ENCODE measurements at regions not wholly inside any gene's neighbourhood (a gene's known extent, or its start where the extent isn't known, plus 50 kb on each side); places are given as distances from the start of the nearest gene placed in this dataset.

DNA sequence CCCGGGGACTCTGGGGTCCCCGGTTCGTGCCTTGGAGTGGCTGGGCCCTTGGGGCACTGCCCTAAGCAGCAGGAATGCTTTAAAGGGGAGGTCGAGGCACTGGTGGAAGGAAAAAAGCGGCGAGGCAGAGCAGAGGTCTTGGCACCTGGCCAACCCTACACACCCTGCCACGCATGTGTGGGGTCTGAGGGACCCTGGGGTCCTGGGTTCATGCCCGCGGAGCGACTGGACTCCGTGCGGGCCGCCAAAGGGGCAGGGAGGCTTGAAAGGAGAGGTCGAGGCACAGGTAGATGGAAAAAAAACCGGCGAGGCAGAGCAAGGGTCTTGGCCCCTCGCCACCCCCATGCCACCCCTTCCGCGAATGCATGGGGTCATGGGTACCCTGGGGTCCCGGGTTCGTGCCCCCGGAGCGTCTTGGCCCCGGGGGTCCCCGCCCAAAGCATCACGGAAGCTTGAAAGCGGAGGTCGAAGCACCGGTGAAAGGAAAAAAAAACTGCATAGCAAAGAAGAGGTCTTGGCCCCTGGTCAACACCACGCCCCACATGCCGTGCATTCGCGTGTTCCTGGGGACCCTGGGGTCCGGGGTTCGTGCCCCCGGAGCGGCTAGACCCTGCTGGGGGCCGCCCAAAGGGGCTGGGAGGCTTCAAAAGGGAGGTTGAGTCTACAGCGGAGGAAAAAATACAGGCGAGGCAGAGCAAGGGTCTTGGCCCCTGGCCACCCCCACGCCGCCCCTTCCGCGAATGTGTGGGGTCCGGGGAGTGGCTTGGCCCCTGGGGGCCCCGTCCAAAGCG, 312.9 kb downstream of the ALG10 start:
- Histone ChIP-seq H3K9me3 (peaks cover 0 to 2% of the 10 kb centered on the region in 2 donors), H3K27me3 (no peaks in the 10 kb centered on the region), H3K36me3 (no peaks in the 10 kb centered on the region), H3K4me3 (no peak overlapping the region), H3K4me1 (ENCODE audit: insufficient read depth) (no peaks in the 10 kb centered on the region), H3K27ac (no peak overlapping the region)
- intact Hi-C loops (cut with DNase I): no loop called here
- no peak for DNase-seq
- TF ChIP-seq POLR2A (IDR thresholded peaks at IDR 0.05) (no peak), EP300 (IDR thresholded peaks at IDR 0.05) (no peak)
- TF ChIP-seq, protein P1, sequence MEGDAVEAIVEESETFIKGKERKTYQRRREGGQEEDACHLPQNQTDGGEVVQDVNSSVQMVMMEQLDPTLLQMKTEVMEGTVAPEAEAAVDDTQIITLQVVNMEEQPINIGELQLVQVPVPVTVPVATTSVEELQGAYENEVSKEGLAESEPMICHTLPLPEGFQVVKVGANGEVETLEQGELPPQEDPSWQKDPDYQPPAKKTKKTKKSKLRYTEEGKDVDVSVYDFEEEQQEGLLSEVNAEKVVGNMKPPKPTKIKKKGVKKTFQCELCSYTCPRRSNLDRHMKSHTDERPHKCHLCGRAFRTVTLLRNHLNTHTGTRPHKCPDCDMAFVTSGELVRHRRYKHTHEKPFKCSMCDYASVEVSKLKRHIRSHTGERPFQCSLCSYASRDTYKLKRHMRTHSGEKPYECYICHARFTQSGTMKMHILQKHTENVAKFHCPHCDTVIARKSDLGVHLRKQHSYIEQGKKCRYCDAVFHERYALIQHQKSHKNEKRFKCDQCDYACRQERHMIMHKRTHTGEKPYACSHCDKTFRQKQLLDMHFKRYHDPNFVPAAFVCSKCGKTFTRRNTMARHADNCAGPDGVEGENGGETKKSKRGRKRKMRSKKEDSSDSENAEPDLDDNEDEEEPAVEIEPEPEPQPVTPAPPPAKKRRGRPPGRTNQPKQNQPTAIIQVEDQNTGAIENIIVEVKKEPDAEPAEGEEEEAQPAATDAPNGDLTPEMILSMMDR (IDR thresholded peaks at IDR 0.05): no peak
- 41 to 52% (median 49%) methylated on average over 47 of the region's 47 CpGs for WGBS, 3 donors

DNA sequence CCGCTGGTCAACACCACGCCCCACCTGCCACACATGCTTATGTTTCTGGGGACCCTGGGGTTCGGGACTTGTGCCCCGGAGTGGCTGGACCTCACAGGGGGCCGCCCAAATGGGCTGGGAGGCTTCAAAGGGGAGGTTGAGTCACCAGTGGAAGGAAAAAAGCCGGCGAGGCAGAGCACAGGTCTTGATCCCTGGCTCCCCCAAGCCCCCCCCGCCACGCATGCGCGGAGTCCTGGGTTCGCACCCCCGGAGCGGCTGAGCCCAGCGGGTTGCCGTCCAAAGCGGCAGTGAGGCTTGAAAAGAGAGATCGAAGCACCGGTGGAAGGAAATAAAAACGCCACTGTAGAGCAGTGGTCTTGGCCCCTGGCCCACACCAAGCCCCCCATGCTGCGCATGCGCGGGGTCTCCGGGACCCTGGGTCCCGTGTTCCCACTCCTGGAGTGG, 313.5 kb downstream of the ALG10 start:
- no peak for TF ChIP-seq EP300 (IDR thresholded peaks at IDR 0.05)
- TF ChIP-seq, protein P1 (IDR thresholded peaks at IDR 0.05): no peak
- no peak for TF ChIP-seq POLR2A (IDR thresholded peaks at IDR 0.05)
- intact Hi-C loops (cut with DNase I): no loop called here
- Histone ChIP-seq H3K36me3 (no peaks in the 10 kb centered on the region), H3K27me3 (no peaks in the 10 kb centered on the region), H3K27ac (no peak overlapping the region), H3K4me1 (ENCODE audit: insufficient read depth) (no peaks in the 10 kb centered on the region), H3K4me3 (no peak overlapping the region), H3K9me3 (no peaks in the 10 kb centered on the region)
- 46 to 55% (median 49%) methylated on average over 25 of the region's 25 CpGs for WGBS, 3 donors
- no peak for DNase-seq

DNA sequence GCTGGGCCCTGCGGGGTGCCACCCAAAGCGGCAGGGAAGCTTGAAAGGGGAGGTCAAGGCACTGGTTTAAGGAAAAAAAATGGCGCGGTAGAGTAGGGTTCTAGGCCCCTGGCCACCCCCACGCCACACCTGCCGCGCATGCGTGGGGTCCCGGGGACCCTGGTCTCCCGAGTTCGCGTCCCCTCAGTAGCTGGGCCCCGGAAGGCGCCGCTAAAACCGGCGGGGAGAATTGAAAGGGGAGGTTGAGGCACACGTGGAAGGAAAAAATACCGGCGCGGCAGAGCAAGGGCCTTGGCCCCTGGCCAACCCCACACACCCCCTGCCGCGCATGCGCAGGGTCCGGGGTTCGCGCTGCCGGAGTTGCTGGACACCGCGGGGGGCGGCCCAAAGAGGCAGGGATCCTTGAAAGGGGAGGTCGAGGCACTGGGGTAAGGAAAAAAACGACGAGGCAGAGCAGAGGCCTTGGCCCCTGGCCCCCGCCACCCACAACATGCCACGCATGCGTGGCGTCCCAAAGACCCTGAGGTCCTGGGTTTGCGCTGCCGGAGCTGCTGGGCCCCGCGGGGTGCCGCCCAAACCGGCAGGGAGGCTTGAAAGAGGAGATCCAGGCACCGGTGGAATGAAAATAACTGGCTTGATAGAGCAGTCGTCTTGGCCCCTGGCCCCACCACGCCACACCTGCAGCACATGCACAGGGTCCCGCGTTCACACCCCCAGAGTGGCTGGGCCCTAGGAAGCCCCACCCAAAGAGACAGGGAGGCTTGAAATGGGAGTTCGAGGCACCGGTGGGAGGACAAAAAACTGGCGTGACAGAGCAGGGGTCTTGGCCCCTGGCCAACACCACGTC, 314.5 kb downstream of the ALG10 start:
- Histone ChIP-seq H3K27me3 (no peaks in the 10 kb centered on the region), H3K4me1 (ENCODE audit: insufficient read depth) (no peaks in the 10 kb centered on the region), H3K4me3 (no peak overlapping the region), H3K9me3 (no peaks in the 10 kb centered on the region), H3K27ac (no peak overlapping the region), H3K36me3 (no peaks in the 10 kb centered on the region)
- WGBS, 3 donors: 62 to 71% (median 69%) methylated on average over 53 of the region's 53 CpGs
- DNase-seq: no peak
- TF ChIP-seq POLR2A (IDR thresholded peaks at IDR 0.05): no peak
- TF ChIP-seq, protein P1 (IDR thresholded peaks at IDR 0.05): no peak
- no peak for TF ChIP-seq EP300 (IDR thresholded peaks at IDR 0.05)
- intact Hi-C loops (cut with DNase I): no loop called here

DNA sequence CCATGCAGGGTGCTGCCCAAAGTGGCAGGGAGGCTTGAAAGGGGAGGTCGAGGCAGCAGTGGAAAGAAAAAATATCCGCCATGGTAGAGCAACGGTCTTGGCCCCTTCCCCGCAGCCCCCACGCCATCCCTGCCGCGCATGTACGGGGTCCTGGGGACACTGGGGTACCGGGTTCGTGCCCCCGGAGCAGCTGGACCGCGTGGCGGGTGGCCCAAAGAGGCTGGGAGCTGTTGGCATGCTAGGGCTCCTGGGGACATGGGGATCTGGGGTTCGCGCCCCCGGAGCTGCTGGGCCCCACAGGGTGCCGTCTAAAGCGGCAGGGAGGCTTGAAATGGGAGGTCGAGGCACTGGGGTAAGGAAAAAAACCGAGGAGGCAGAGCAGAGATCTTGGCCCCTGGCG, 316.5 kb downstream of the ALG10 start:
- no peaks in the 10 kb centered on the region for H3K9me3 ChIP-seq
- 70 to 74% (median 74%) methylated on average over 22 of the region's 22 CpGs for WGBS, 3 donors

More for the DNA sequence above, 316.5 kb downstream of the ALG10 start:
- H3K27me3 ChIP-seq: no peaks in the 10 kb centered on the region
- H3K36me3 ChIP-seq: no peaks in the 10 kb centered on the region
- no peak overlapping the region for H3K4me3 ChIP-seq
- TF ChIP-seq POLR2A (IDR thresholded peaks at IDR 0.05) (no peak), EP300 (IDR thresholded peaks at IDR 0.05) (no peak)
- TF ChIP-seq, protein P1 (IDR thresholded peaks at IDR 0.05): no peak
- no peak for DNase-seq
- no peaks in the 10 kb centered on the region for H3K4me1 ChIP-seq (ENCODE audit: insufficient read depth)
- no peak overlapping the region for H3K27ac ChIP-seq
- intact Hi-C loops (cut with DNase I): no loop called here
